Keratinocyte (primary cell): ENCODE measurements at regions not wholly inside any gene's neighbourhood (a gene's known extent, or its start where the extent isn't known, plus 50 kb on each side); places are given as distances from the start of the nearest gene placed in this dataset.

Experiments used
- DNase-seq: peaks from one replicate; pipeline ENCODE4 v3.0.0-alpha.2; 2011; ENCODE audit warnings: low read depth, missing footprints, low spot score
- FAIRE-seq: peaks from 2 replicates; lab custom pipeline; 2011; peaks lifted over from hg19 to GRCh38; lab: Jason Lieb, UNC
- H2AFZ ChIP-seq: 2 replicates; pipeline ENCODE4 v1.6.0; 2012; ENCODE audit warnings: low read length, control low read depth, inconsistent platforms; ENCODE audit not compliant: control insufficient read depth
- H3K27ac ChIP-seq: 2 replicates; pipeline ENCODE4 v1.5.1; 2011; ENCODE audit warnings: low read length; ENCODE audit not compliant: control insufficient read depth, insufficient read depth
- H3K27me3 ChIP-seq: 3 replicates; pipeline ENCODE4 v1.6.0; 2011; ENCODE audit warnings: low read length; ENCODE audit not compliant: control insufficient read depth, insufficient read depth; ENCODE audit errors: extremely low read depth
- H3K36me3 ChIP-seq, 2 experiments: 2 replicates in 1 of 2; 3 replicates in 1 of 2; pipeline ENCODE4 v1.5.1; 2011; ENCODE audit warnings: low read length in 2 of 2, mild to moderate bottlenecking in 1 of 2; ENCODE audit not compliant: control insufficient read depth in 2 of 2, insufficient read depth in 2 of 2; ENCODE audit errors: extremely low read depth in 1 of 2
- H3K4me1 ChIP-seq: 3 replicates; pipeline ENCODE4 v1.5.1; 2011; ENCODE audit warnings: low read length; ENCODE audit not compliant: control insufficient read depth, insufficient read depth; ENCODE audit errors: extremely low read depth
- H3K4me2 ChIP-seq: 3 replicates; pipeline ENCODE4 v1.6.0; 2011; ENCODE audit warnings: low read depth, low read length; ENCODE audit not compliant: control insufficient read depth, insufficient read depth; ENCODE audit errors: extremely low read depth
- H3K4me3 ChIP-seq, 3 experiments: fragments of 200-600 bp in 1 of 3; sonication (generic) in 1 of 3; 2 replicates in 2 of 3; 3 replicates in 1 of 3; pipeline ENCODE4 v1.5.1; 2011 to 2016; ENCODE audit warnings: low read length in 3 of 3, mild to moderate bottlenecking in 3 of 3, control low read depth in 2 of 3, inconsistent platforms in 1 of 3, low read depth in 1 of 3, mixed read lengths in 1 of 3, mixed run types in 1 of 3, moderate library complexity in 1 of 3; ENCODE audit not compliant: control insufficient read depth in 2 of 3, insufficient read depth in 2 of 3; ENCODE audit errors: extremely low read depth in 1 of 3
- H3K79me2 ChIP-seq: 2 replicates; pipeline ENCODE4 v1.6.0; 2012; ENCODE audit warnings: low read length; ENCODE audit not compliant: control insufficient read depth, insufficient read depth
- H3K9ac ChIP-seq: 3 replicates; pipeline ENCODE4 v1.6.0; 2011; ENCODE audit warnings: low read length; ENCODE audit not compliant: control insufficient read depth, insufficient read depth; ENCODE audit errors: extremely low read depth
- H3K9me1 ChIP-seq: 3 replicates; pipeline ENCODE4 v1.6.0; 2011; ENCODE audit warnings: low read length; ENCODE audit not compliant: control insufficient read depth, insufficient read depth; ENCODE audit errors: extremely low read depth
- H3K9me3 ChIP-seq: 2 replicates; pipeline ENCODE4 v1.5.1; 2012; ENCODE audit warnings: low read depth, low read length; ENCODE audit not compliant: control insufficient read depth
- H4K20me1 ChIP-seq: 3 replicates; pipeline ENCODE4 v1.6.0; 2011; ENCODE audit warnings: low read length; ENCODE audit not compliant: control insufficient read depth, insufficient read depth; ENCODE audit errors: extremely low read depth
- CTCF ChIP-seq, 3 experiments: IDR thresholded peaks in 1 of 3; conservative IDR thresholded peaks in 1 of 3; optimal IDR thresholded peaks in 1 of 3; 2 replicates in 2 of 3; 3 replicates in 1 of 3; pipeline versions ENCODE3 to v1.5.1; 2011; ENCODE audit warnings: low read length in 3 of 3, mild to moderate bottlenecking in 3 of 3, moderate library complexity in 2 of 3, control low read depth in 1 of 3, inconsistent platforms in 1 of 3; ENCODE audit not compliant: insufficient read depth in 2 of 3; ENCODE audit errors: extremely low read depth in 1 of 3
- EZH2 ChIP-seq: IDR thresholded peaks from one replicate; pipeline ENCODE4 v1.6.1; 2012; ENCODE audit warnings: inconsistent platforms, mild to moderate bottlenecking, low read length, moderate library complexity
- dilution Hi-C: fragments of 300-500 bp; cut with MboI; formaldehyde crosslinking; loops from one replicate; pipeline ENCODE4 v1.7.0; 2020; ENCODE audit warnings: low sequenced_read_pairs; ENCODE audit not compliant: extremely low pct_ligation_motif_present

- Histone ChIP-seq H3K27me3 (peaks cover 19% of the 10 kb centered on the region), H3K9ac (no peak overlapping the region), H3K36me3 (no peaks in the 10 kb centered on the region), H3K4me3 (no peak overlapping the region), H2AFZ (no peak overlapping the region), H4K20me1 (no peaks in the 10 kb centered on the region), H3K79me2 (no peaks in the 10 kb centered on the region), H3K4me1 (no peaks in the 10 kb centered on the region), H3K4me2 (no peak overlapping the region), H3K9me1 (no peaks in the 10 kb centered on the region), H3K27ac (no peak overlapping the region), H3K9me3 (no peaks in the 10 kb centered on the region)
- dilution Hi-C loops, result no loop called here
- no peak for TF ChIP-seq CTCF (optimal IDR thresholded peaks at IDR 0.05 in 1 of 3, IDR thresholded peaks at IDR 0.05 in 1 of 3, conservative IDR thresholded peaks at IDR 0.05 in 1 of 3; ENCODE audit: extremely low read depth in 1 of 3, insufficient read depth in 2 of 3, low read length in 3 of 3)
- TF ChIP-seq EZH2, result no peak
- DNase-seq, result no peak
- no peak for FAIRE-seq
Observed at GRCh38 chr6:33906439-33906838, 102.6 kb upstream of the MLN start.

DNA sequence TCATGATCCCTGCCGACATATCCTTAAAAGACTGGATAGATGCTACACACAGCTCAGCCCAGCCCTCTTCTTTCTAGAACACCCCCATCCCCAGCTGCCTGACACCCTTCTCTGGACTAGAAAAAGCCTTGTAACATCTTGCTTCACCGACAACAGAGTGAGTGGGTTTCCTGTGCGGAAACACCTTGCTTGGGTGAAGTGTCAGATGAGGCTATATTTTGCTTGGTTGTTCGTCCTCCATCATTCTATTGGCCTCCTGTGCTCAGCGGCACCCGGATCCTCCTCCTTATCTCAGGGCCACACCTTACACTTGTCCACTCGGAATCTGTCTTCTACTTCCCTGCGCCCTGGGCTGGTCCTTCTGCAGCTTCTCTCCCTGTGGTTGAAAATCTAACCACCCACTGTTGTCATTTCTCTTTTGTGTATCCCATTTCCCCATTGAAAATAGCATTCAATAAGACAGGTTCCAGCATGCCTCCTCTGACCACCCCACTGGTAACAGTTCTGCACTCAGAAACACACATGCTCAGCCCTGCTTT, 101.3 kb upstream of the MLN start:
- DNase-seq (no peak), FAIRE-seq (no peak)
- H3K9ac ChIP-seq, result no peak overlapping the region
- no peaks in the 10 kb centered on the region for H3K79me2 ChIP-seq
- H3K4me1 ChIP-seq, result no peaks in the 10 kb centered on the region
- no peaks in the 10 kb centered on the region for H4K20me1 ChIP-seq
- H3K9me1 ChIP-seq, result no peaks in the 10 kb centered on the region
- dilution Hi-C loops, result no loop called here
- H2AFZ ChIP-seq, result no peak overlapping the region
- TF ChIP-seq EZH2, result no peak
- TF ChIP-seq CTCF (optimal IDR thresholded peaks at IDR 0.05 in 1 of 3, IDR thresholded peaks at IDR 0.05 in 1 of 3, conservative IDR thresholded peaks at IDR 0.05 in 1 of 3; ENCODE audit: extremely low read depth in 1 of 3, insufficient read depth in 2 of 3, low read length in 3 of 3), result no peak
- no peak overlapping the region for H3K4me2 ChIP-seq
- H3K27me3 ChIP-seq, result peaks cover 23% of the 10 kb centered on the region
- H3K9me3 ChIP-seq, result peaks cover 2% of the 10 kb centered on the region
- no peak overlapping the region for H3K4me3 ChIP-seq
- no peak overlapping the region for H3K27ac ChIP-seq
- H3K36me3 ChIP-seq, result no peaks in the 10 kb centered on the region
